GM12864 (cell line): ENCODE measurements at regions not wholly inside any gene's neighbourhood (a gene's known extent, or its start where the extent isn't known, plus 50 kb on each side); places are given as distances from the start of the nearest gene placed in this dataset.

Experiments used
- DNase-seq: peaks from one replicate; pipeline ENCODE4 v3.0.0-alpha.2; 2011; ENCODE audit warnings: low read depth
- H3K4me3 ChIP-seq: 2 replicates; pipeline ENCODE4 v1.5.1; 2011; ENCODE audit warnings: mild to moderate bottlenecking, low read depth, low read length, control low read depth
- CTCF ChIP-seq: IDR thresholded peaks from 2 replicates; pipeline ENCODE4 v1.5.1; 2011; ENCODE audit warnings: low read depth, mild to moderate bottlenecking, moderate library complexity, low read length, control low read depth, inconsistent platforms; ENCODE audit errors: missing control alignments

- no peak for DNase-seq
- H3K4me3 ChIP-seq: no peak overlapping the region
- no peak for TF ChIP-seq CTCF
These were observed 435.5 kb downstream of the HINT1 start for GRCh38 chr5:130729541-130729940.

- no peak for TF ChIP-seq CTCF
- H3K4me3 ChIP-seq: no peak overlapping the region
- no peak for DNase-seq
These were observed 437.2 kb downstream of the HINT1 start for GRCh38 chr5:130727830-130728229.

- no peak overlapping the region for H3K4me3 ChIP-seq
- DNase-seq: no peak
- no peak for TF ChIP-seq CTCF
These were observed 440.4 kb downstream of the HINT1 start for GRCh38 chr5:130724658-130725057.

- TF ChIP-seq CTCF: peak; percentile 14
- H3K4me3 ChIP-seq: no peak overlapping the region
- no peak for DNase-seq
These were observed 444.7 kb downstream of the HINT1 start for GRCh38 chr5:130720355-130720754.

GRCh38 chr5:130715541-130715940 is 449.5 kb downstream of the HINT1 start:
- DNase-seq: no peak
- TF ChIP-seq CTCF: no peak
- no peak overlapping the region for H3K4me3 ChIP-seq

- no peak overlapping the region for H3K4me3 ChIP-seq
- TF ChIP-seq CTCF: no peak
- DNase-seq: no peak
These were observed 450.9 kb downstream of the HINT1 start for GRCh38 chr5:130714200-130714599.

GRCh38 chr5:130712324-130712723 is 452.7 kb downstream of the HINT1 start:
- TF ChIP-seq CTCF: no peak
- DNase-seq: no peak
- H3K4me3 ChIP-seq: no peak overlapping the region
